ENCODE measurements at regions not wholly inside any gene's neighbourhood (a gene's known extent, or its start where the extent isn't known, plus 50 kb on each side); places are given as distances from the start of the nearest gene placed in this dataset.

- no CpG with 5 or more reads among the region's 1 CpG for WGBS (ENCODE audit: insufficient coverage)
- TF ChIP-seq, protein P1, sequence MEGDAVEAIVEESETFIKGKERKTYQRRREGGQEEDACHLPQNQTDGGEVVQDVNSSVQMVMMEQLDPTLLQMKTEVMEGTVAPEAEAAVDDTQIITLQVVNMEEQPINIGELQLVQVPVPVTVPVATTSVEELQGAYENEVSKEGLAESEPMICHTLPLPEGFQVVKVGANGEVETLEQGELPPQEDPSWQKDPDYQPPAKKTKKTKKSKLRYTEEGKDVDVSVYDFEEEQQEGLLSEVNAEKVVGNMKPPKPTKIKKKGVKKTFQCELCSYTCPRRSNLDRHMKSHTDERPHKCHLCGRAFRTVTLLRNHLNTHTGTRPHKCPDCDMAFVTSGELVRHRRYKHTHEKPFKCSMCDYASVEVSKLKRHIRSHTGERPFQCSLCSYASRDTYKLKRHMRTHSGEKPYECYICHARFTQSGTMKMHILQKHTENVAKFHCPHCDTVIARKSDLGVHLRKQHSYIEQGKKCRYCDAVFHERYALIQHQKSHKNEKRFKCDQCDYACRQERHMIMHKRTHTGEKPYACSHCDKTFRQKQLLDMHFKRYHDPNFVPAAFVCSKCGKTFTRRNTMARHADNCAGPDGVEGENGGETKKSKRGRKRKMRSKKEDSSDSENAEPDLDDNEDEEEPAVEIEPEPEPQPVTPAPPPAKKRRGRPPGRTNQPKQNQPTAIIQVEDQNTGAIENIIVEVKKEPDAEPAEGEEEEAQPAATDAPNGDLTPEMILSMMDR (IDR thresholded peaks at IDR 0.05), result no peak
- Histone ChIP-seq H3K9me3 (replicated peaks in 1 of 2; ENCODE audit: control insufficient read depth in 1 of 2, insufficient read depth in 1 of 2, low read length in 2 of 2) (peaks cover 0 to 5% of the 10 kb centered on the region in 2 donors), H3K4me1 (ENCODE audit: control insufficient read depth in 1 of 2, insufficient read depth in 2 of 2, low read length in 2 of 2) (peaks cover 0 to 9% of the 10 kb centered on the region in 2 donors), H3K27me3 (ENCODE audit: control insufficient read depth in 2 of 2, insufficient read depth in 2 of 2, low read length in 2 of 2) (no peaks in the 10 kb centered on the region), H3K4me2 (replicated peaks; ENCODE audit: extremely low read depth, low read length, poor library complexity, severe bottlenecking) (no peak overlapping the region), H3K79me2 (ENCODE audit: insufficient read depth, low read length) (no peaks in the 10 kb centered on the region), H3K4me3 (replicated peaks in 1 of 3; ENCODE audit: low read depth in 2 of 3, low read length in 3 of 3) (no peak overlapping the region), H4K20me1 (ENCODE audit: insufficient read depth, low read length) (no peaks in the 10 kb centered on the region), H3K27ac (ENCODE audit: low read depth in 1 of 2, low read length in 2 of 2) (no peak overlapping the region), H3K9ac (ENCODE audit: insufficient read depth, low read length, poor library complexity, severe bottlenecking) (no peak overlapping the region), H3K36me3 (replicated peaks in 1 of 2; ENCODE audit: control insufficient read depth in 1 of 2, insufficient read depth in 2 of 2, low read length in 2 of 2) (no peaks in the 10 kb centered on the region), H2AFZ (ENCODE audit: insufficient read depth, low read depth, low read length, poor library complexity, severe bottlenecking) (no peak overlapping the region)
- no peaks in the 10 kb centered on the region for H3K27me3 Mint-ChIP-seq (ENCODE audit: low read depth in 3 of 3)
- no peaks in the 10 kb centered on the region for H3K36me3 Mint-ChIP-seq
- intact Hi-C loops (cut with micrococcal nuclease), result no loop called here
- peak overlapping the region in 2 of 7 donors; percentile 26 to 36 for H3K27ac Mint-ChIP-seq
- no peak overlapping the region for H3K4me3 Mint-ChIP-seq
- H3K9me3 Mint-ChIP-seq, result peaks cover 0 to 8% (median 5%) of the 10 kb centered on the region in 7 donors
- peaks cover 19% of the 10 kb centered on the region for H3K4me1 Mint-ChIP-seq
- no peak for DNase-seq
Measured at GRCh38 chr2:166591226-166591625, 97.2 kb upstream of the SCN7A start.

DNA sequence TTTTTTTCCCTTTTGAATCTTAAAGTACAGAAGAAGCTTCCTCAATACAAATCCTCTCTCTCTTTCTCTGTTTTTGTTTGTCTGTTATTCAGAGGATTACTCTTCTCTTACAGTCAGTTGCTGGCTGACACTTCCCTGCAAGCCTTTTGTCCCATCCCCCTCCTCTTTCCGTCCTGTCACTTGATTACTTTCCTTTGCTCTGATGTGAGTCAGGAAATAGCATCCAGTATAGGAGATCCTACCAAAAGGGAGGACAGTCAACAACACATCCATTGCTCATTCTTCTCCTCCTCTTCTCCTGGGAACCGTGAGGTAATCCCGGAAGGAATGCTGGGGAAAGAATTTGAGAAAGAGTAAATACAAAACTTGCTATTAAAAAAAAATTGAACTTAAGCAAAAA is 79.3 kb upstream of the SCN7A start:
- Histone ChIP-seq H3K4me3 (replicated peaks in 1 of 3; ENCODE audit: low read depth in 2 of 3, low read length in 3 of 3) (no peak overlapping the region), H4K20me1 (ENCODE audit: insufficient read depth, low read length) (no peaks in the 10 kb centered on the region), H3K4me1 (ENCODE audit: control insufficient read depth in 1 of 2, insufficient read depth in 2 of 2, low read length in 2 of 2) (no peaks in the 10 kb centered on the region), H3K36me3 (replicated peaks in 1 of 2; ENCODE audit: control insufficient read depth in 1 of 2, insufficient read depth in 2 of 2, low read length in 2 of 2) (no peaks in the 10 kb centered on the region), H3K4me2 (replicated peaks; ENCODE audit: extremely low read depth, low read length, poor library complexity, severe bottlenecking) (no peak overlapping the region), H3K27me3 (ENCODE audit: control insufficient read depth in 2 of 2, insufficient read depth in 2 of 2, low read length in 2 of 2) (no peaks in the 10 kb centered on the region), H3K27ac (ENCODE audit: low read depth in 1 of 2, low read length in 2 of 2) (no peak overlapping the region), H3K9me3 (replicated peaks in 1 of 2; ENCODE audit: control insufficient read depth in 1 of 2, insufficient read depth in 1 of 2, low read length in 2 of 2) (no peaks in the 10 kb centered on the region), H3K9ac (ENCODE audit: insufficient read depth, low read length, poor library complexity, severe bottlenecking) (no peak overlapping the region), H3K79me2 (ENCODE audit: insufficient read depth, low read length) (no peaks in the 10 kb centered on the region), H2AFZ (ENCODE audit: insufficient read depth, low read depth, low read length, poor library complexity, severe bottlenecking) (no peak overlapping the region)
- H3K9me3 Mint-ChIP-seq, result peaks cover 0 to 2% (median 0%) of the 10 kb centered on the region in 7 donors
- DNase-seq, result no peak
- no CpG with 5 or more reads among the region's 3 CpGs for WGBS (ENCODE audit: insufficient coverage)
- no peak overlapping the region for H3K4me3 Mint-ChIP-seq
- no peaks in the 10 kb centered on the region for H3K4me1 Mint-ChIP-seq
- TF ChIP-seq, protein P1 (IDR thresholded peaks at IDR 0.05), result no peak
- no peaks in the 10 kb centered on the region for H3K36me3 Mint-ChIP-seq
- intact Hi-C loops (cut with micrococcal nuclease), result no loop called here
- H3K27ac Mint-ChIP-seq, result no peak overlapping the region
- peaks cover 0 to 2% (median 2%) of the 10 kb centered on the region in 3 donors for H3K27me3 Mint-ChIP-seq (ENCODE audit: low read depth in 3 of 3)
